Limb (tissue), 2 donors: ENCODE measurements at regions not wholly inside any gene's neighbourhood (a gene's known extent, or its start where the extent isn't known, plus 50 kb on each side); places are given as distances from the start of the nearest gene placed in this dataset.
"Not testable (repeated sequence)": the region's sequence is repeated elsewhere in the genome, so short reads cannot be mapped to it uniquely, and the experiment has no call there.

Source experiments
- DNase-seq, 2 donors: peaks; one replicate each; pipeline ENCODE4 v3.0.0-alpha.2; 2016; ENCODE audit errors: extremely low spot score in 2 of 2

DNA sequence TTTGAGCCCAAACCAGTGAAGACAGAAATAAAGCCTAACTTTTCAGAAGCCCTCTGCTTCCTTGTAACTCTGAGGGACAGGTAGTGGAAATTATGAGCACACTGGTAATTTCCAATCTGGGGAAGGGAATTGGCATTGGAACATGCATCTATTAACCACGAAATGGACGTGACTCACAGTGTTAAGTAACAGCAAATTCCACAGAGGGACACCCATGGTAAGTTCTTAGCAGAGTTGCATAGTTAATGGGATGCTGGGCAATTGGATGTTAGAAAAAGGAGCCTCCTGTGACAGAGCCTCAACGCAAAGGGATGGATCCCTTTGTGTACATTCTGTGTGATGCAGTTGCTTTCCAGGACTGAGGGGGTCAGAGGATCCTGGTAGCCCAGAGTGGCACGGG is 168.6 kb downstream of the SEMA6D start:
- no peak for DNase-seq

GRCh38 chr15:47887241-47887800 is 170.0 kb downstream of the SEMA6D start:
- no peak for DNase-seq

- no peak for DNase-seq
These were observed 171.2 kb downstream of the SEMA6D start for GRCh38 chr15:47888385-47889100.

DNA sequence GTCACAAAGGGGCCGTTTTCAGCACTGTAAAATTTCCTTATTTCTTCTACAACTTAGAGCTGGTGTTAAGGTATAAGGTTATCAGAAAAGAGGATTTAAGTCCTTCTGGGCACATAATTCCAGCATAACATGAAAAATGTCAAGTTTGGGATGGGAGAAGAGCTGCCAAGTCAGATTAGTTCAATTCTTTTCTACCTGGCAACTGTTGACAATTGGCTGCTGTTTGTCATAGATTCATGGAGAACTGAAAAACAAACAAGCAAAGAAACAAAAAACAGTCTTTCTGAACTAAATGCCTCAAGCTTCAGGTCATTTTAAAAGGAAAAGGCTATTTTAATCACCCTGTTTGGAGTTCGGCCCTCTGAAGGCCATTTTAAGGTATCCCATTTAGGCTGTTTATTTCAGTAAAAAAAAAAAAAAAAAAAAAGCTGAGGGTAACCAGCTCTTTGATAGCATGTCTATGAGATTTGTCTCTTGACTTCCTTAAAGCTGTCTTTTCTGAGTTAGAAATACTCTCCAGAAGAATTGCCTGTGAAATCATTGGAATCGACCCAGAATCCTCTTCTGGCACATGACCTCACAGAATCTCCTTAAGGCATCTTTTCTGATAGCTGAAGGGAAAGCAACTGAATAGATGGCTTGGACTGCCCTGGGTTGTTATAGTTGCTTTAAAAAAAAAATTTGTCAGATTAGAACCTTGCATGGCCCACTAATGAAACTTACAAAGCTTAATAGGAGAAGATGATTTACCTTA is 173.3 kb downstream of the SEMA6D start:
- no peak for DNase-seq

GRCh38 chr15:47897525-47897924 is 180.2 kb downstream of the SEMA6D start:
- no peak for DNase-seq

DNA sequence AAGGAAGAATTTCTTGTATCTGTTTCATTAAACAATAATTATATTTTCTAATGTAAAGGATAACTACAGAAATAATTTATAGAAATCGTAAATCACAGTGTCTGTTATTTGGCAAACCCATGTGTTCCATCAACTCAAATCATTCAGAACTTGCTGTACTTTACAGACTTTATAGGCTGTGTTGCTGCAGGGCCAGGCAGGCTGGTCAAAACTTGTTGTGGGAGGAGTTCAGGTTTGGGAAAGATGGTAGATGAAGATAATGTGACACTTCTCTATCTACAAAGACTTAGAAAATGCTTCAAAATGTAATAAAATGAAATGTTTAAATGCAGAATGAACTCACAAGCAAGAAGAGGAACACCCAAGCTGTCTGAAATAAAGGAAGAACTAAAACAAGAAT is 183.4 kb downstream of the SEMA6D start:
- no peak for DNase-seq

GRCh38 chr15:47903368-47903767 is 186.1 kb downstream of the SEMA6D start:
- DNase-seq: no peak

DNA sequence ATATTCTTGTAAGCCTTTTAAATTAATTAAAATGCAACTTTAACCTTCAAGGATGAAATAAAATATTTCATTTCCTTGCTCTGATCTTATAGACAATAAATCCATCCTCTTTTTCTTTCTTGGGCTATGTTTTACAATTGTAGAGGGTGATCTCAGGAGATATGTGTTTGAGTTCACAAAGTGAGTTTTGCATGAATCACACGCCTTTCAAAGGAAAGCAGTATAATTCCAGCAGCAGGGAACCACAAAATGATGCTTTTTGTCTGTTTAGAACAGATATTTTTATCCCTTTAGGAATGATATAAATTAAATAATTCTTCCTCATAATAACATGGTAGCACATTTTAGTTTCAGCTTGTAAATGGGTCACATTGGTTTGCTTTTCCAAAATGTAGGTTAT is 191.2 kb downstream of the SEMA6D start:
- no peak for DNase-seq

DNA sequence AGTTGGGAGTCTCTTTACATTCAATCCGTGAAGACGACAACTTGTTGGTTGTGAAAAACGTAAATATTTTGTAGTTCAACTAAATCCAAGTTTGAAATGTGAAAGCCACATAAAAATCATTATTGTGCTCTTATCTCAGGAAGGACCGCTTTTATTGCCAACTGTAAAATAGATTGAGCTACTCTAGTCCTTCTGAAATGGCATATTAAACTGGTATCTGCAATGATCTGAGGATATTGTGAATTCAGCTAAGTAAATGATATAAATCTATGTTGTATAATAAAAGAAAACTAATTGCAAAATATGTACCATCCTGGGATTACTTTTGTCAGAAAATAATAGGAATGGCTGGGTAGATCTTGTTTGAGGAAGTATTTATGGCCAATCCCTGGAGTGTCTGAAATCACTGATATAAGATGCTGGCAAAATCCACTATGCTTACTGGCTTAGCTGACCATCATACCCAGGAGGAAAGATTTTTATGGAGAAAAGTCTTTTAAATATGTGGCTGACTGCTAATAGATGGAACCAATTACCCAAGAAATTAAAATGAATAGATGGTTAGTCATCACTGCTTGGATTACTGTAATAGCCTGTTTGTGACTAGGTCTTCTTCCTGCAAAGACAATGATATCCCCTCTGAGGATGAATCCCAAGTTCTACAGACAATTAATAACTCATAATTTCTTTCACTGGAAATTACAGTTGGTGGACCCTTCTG is 191.8 kb downstream of the SEMA6D start:
- DNase-seq: no peak

DNA sequence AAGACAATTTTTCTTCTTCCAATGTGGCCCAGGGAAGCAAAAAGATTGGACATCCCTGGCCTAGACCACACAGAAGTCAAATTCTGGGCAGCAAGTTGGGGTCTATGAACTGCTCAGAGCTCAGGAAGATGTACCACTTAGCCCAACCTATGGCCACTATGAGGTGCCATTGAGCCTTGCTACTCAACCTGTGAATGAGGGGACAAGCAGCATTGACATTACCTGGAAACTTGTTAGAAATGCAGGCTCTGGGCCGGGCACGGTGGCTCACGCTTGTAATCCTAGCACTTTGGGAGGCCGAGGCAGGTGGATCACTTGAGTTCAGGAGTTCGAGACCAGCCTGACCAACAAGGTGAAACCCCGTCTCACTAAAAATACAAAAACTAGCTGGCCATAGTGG is 195.6 kb downstream of the SEMA6D start:
- DNase-seq: not testable (repeated sequence)

- DNase-seq: no peak
These were observed 200.6 kb downstream of the SEMA6D start for GRCh38 chr15:47917881-47918280.

- no peak for DNase-seq
These were observed 201.6 kb downstream of the SEMA6D start for GRCh38 chr15:47918877-47919276.

DNA sequence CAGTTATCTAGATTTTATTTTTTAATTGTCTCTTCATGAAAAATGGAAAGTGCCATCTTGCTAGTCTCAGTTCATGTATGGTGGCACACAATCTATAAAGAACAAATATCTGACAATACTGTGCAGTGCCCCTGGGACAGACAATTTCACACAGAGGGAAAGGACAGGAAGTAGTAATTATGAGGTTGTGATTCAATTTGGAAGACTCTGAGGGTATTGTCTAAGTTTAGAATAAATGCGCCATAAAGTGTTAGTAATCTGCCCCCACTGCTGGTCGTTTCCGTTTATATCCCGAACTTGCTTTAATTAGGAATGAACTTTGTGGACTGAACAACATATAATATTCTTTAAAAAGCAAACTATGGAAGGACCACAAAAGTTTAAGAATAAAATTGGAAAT is 196.4 kb upstream of the SLC24A5 start:
- DNase-seq: no peak

DNA sequence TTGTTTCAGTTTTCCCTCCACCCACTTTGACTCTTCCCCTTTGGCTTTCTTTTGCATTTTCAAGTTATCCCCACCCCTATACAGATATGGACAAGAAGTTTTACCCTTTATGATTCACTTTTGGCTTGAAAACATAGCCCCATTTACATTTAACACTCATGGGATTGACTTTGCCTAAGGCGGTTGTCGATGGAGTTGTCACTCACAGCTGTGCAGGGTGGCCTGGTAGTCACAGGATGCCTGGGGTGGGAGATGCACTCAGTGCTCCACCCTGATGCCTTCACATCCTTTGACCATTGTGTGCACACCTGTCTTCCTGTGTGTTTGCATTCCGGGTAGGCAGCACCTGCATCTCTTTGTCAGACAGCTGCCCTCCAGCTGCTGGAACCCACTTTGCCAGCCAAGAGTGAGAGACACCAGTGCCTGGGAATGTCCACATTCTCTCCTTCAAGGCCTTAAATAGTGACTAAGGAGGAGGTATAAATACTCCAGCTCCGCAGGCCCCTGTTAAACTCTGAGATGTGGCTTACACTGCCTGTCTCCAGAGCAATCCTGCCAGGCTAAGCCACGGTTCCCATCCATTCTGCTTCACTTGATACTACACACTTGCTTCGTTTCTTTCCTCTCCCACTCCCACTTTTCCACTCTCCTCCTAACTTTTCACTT is 191.5 kb upstream of the SLC24A5 start:
- no peak for DNase-seq

DNA sequence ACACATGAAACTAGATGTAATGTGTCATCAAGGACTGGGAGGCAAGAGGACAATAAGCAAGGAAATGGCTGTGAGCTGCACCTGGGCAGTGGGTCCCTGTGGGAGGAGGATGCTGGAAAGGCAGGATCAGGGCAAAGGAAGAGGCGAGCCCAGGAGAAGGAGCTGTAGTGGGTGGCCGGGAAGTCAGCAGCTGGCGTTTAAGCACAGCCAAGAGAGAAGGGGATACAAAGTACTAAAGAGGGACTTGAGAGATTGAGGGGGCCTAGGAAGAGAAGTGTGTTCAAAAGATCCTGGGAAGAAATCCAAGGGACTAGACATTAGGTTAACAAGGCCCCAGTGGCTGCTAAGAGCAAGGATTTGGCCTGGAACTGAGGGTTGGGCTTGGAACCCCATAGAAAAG is 188.5 kb upstream of the SLC24A5 start:
- DNase-seq: peak in 1 of 2 donors; percentile 42

- DNase-seq: no peak
These were observed 187.7 kb upstream of the SLC24A5 start for GRCh38 chr15:47932951-47933641.

DNA sequence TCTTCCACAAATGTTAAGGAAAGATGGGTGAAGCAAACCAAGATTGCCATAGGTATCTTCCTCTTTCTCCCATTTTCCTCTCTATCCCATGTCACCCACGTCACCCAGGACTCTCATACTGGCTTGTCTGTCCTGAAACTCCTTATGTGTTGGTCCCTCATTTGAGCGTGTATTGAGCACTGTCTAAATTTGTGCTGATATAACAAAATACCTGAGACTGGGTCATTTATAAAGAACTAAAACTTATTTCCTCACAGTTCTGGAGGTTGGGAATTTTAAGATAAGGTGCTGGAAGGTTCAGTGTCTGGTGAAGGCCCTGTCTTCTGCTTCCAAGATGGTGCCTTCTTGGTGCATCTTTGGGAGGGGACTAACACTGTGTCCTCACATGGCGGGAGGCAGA is 186.9 kb upstream of the SLC24A5 start:
- no peak for DNase-seq

DNA sequence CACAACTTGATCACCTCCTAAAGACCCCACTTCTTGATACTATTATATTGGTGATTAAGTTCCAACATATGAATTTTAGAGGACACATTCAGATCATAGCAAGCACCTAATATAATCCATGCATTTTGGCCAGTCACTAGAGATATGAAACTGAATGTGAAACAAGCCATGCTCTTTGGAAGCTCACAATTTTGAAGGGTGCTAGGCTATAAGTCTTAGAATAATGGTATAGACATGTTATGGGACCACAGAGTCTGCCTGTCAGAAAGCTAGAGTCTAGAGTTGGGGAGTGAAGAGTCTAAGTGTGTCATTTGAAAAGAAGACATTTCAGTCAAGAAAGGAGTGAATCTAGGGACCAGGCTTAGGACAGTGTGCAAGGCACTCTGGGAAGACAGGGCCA is 186.4 kb upstream of the SLC24A5 start:
- DNase-seq: no peak

- DNase-seq: no peak
These were observed 183.0 kb upstream of the SLC24A5 start for GRCh38 chr15:47937834-47938233.

DNA sequence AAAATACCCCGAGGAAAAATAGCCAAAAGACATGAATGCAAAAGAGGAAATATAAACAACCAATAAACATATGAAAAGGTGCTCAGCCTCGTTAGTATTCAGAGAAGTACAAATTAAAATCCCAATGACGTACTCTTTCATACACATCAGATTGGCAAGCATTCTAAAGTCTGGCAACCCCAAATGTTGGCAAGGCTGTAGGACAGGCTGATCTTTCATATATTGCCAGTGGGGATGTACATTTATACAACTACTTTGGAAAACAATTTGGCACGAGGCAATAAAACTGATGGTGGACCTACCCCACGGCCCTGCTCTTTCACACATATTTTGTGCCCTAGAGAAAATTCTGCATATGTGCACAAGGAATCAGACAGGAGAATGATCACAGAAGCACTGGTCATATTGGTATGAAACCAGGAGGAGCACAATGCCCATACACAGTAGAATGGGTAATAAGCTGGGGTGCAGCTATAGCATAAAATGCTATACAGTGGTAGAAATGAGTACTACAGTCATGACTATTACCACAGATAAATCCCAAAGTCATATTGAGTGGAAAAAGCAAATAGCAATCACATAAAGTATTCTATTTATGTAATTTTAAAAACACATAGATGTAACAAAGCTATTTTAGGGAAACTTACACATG is 176.0 kb upstream of the SLC24A5 start:
- DNase-seq: no peak
